ENCODE measurements at regions not wholly inside any gene's neighbourhood (a gene's known extent, or its start where the extent isn't known, plus 50 kb on each side); places are given as distances from the start of the nearest gene placed in this dataset.

DNA sequence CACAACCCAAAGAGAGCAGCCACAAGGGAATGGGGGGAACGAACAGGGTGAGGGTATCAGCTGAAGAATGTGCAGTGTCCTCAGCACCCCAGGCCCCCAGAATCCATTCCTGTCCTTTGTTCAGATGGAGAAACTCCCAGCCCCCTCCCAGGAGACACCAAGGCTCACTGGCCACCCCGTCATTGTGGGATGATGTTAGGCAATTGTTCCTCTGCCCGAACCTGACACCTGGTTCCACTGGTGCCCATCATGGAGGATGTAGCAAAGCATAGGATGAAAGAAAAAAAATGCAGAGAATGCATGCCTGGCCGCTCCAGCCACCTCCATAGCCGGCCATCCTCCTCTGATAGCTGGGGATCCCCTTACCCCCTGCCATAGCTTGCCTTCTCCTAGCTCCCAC lies 197.3 kb upstream of the TWIST2 start:
- TF ChIP-seq, protein P1, sequence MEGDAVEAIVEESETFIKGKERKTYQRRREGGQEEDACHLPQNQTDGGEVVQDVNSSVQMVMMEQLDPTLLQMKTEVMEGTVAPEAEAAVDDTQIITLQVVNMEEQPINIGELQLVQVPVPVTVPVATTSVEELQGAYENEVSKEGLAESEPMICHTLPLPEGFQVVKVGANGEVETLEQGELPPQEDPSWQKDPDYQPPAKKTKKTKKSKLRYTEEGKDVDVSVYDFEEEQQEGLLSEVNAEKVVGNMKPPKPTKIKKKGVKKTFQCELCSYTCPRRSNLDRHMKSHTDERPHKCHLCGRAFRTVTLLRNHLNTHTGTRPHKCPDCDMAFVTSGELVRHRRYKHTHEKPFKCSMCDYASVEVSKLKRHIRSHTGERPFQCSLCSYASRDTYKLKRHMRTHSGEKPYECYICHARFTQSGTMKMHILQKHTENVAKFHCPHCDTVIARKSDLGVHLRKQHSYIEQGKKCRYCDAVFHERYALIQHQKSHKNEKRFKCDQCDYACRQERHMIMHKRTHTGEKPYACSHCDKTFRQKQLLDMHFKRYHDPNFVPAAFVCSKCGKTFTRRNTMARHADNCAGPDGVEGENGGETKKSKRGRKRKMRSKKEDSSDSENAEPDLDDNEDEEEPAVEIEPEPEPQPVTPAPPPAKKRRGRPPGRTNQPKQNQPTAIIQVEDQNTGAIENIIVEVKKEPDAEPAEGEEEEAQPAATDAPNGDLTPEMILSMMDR (IDR thresholded peaks at IDR 0.05; ENCODE audit: low read depth, low read length): no peak
- no peak for TF ChIP-seq EZH2phosphoT487 (IDR thresholded peaks at IDR 0.05; ENCODE audit: low read depth)
